RWPE1 (cell line): ENCODE measurements at regions not wholly inside any gene's neighbourhood (a gene's known extent, or its start where the extent isn't known, plus 50 kb on each side); places are given as distances from the start of the nearest gene placed in this dataset.

Source experiments
- CTCF ChIA-PET: fragments of 350-600 bp; sonication (Branson Sonifier 250); formaldehyde crosslinking; extraction: SDS; loops from one replicate; lab custom pipeline; 2021; lab: Yijun Ruan, JAX
- POLR2A ChIA-PET: fragments of 400-600 bp; formaldehyde crosslinking; extraction: SDS; loops from one replicate; lab custom pipeline; 2020; ENCODE audit warnings: antibody characterized with exemption; ENCODE audit not compliant: low non-redundant PET; lab: Yijun Ruan, JAX
- DNase-seq: peaks from one replicate; pipeline ENCODE4 v3.0.0; 2012; ENCODE audit warnings: low spot score
- H3K27ac ChIP-seq: fragments of 450-650 bp; 2 replicates; pipeline ENCODE4 v1.5.1; 2017
- TF ChIP-seq, protein P1 (sequence below): fragments of 450-650 bp; conservative IDR thresholded peaks from 2 replicates; pipeline ENCODE4 v1.5.1; 2017; ENCODE audit warnings: low read depth, mild to moderate bottlenecking

DNA sequence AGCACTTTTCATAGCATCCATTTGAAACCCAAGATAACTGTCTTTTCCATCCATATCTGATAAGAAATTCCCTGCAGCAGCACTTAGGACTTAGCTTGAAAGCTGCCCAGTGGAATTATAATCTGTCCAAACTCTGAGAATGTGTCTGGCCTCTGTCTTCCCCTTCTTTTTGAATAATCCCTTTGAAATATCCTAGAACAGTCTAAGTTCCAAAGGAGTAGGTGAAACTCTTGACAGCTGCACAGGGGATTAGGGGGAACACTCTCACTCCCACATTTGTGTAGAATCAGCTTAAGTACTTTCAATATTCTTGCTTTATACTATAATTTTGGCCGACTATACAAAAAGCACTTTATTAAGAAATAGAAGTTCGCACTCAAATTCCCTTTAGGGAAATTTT lies 157.7 kb downstream of the PAPSS1 start:
- ChIA-PET CTCF (no interaction called here), POLR2A (no interaction called here)
- TF ChIP-seq, protein P1, sequence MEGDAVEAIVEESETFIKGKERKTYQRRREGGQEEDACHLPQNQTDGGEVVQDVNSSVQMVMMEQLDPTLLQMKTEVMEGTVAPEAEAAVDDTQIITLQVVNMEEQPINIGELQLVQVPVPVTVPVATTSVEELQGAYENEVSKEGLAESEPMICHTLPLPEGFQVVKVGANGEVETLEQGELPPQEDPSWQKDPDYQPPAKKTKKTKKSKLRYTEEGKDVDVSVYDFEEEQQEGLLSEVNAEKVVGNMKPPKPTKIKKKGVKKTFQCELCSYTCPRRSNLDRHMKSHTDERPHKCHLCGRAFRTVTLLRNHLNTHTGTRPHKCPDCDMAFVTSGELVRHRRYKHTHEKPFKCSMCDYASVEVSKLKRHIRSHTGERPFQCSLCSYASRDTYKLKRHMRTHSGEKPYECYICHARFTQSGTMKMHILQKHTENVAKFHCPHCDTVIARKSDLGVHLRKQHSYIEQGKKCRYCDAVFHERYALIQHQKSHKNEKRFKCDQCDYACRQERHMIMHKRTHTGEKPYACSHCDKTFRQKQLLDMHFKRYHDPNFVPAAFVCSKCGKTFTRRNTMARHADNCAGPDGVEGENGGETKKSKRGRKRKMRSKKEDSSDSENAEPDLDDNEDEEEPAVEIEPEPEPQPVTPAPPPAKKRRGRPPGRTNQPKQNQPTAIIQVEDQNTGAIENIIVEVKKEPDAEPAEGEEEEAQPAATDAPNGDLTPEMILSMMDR = no peak
- no peak overlapping the region for H3K27ac ChIP-seq
- DNase-seq = no peak

DNA sequence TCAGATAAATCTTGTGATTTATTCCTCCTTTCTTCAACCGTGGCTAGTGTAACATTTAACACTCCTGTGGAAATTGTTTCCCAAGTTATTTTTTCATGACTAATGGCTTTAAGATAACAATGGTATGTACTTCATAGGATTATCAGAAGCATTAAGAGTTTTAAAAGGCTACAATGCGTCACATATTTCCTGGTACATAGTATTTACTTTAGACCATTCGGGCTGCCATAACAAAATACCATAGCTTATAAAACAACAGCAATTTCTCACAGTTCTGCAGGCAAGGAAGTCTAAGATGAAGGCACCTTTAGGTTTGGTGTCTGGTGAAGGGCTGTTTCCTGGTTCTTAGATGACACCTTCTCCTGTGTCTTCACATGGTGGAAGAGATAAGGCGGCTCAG lies 158.6 kb downstream of the PAPSS1 start:
- POLR2A ChIA-PET = no interaction called here
- TF ChIP-seq, protein P1 = no peak
- no peak for DNase-seq
- no peak overlapping the region for H3K27ac ChIP-seq
- CTCF ChIA-PET = interaction anchor here (0.6 kb wide), 1 partner anchor 944 kb away, joined by 3 read pairs; no protein-coding TSS in a partner anchor

DNA sequence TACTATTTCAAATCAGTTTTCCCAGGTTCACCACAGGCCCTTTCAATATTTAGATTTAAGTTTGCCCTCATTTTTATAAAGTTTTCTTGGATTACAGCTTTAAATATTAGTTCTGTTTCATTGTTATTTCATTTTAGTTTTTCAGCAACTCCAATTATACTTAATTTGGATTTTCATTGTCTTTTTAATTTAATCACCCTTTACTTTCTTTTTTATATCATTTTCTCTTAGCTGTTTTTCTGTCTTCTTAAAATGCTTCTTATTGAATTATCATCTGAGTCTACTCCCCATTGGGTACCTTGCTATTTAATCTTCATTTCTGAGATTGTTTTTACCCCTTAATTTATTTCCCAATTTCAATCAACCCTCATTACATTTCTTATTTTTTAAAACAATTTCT lies 160.4 kb downstream of the PAPSS1 start:
- DNase-seq = no peak
- no peak overlapping the region for H3K27ac ChIP-seq
- TF ChIP-seq, protein P1 = no peak
- ChIA-PET CTCF (no interaction called here), POLR2A (no interaction called here)

DNA sequence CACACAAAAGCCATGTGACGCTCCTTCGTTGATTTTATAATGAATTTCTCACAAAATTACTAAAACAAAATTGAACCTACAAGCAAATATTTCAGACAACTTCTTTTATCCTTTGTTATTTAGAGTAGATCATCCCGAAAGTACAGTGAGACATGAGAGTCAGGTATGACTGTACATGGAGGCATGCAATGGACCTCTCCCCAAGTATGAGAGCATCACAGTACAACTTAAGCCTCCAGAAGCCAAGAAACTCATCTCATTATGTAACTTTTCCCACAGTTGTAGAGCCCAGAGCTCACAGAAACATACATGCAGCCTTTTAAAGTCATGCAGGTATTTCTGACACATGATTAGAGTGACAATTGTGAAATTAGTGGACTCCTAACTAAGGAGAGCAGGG lies 167.7 kb downstream of the PAPSS1 start:
- CTCF ChIA-PET = no interaction called here
- no peak for DNase-seq
- TF ChIP-seq, protein P1 = no peak
- POLR2A ChIA-PET = no interaction called here
- H3K27ac ChIP-seq = no peak overlapping the region

DNA sequence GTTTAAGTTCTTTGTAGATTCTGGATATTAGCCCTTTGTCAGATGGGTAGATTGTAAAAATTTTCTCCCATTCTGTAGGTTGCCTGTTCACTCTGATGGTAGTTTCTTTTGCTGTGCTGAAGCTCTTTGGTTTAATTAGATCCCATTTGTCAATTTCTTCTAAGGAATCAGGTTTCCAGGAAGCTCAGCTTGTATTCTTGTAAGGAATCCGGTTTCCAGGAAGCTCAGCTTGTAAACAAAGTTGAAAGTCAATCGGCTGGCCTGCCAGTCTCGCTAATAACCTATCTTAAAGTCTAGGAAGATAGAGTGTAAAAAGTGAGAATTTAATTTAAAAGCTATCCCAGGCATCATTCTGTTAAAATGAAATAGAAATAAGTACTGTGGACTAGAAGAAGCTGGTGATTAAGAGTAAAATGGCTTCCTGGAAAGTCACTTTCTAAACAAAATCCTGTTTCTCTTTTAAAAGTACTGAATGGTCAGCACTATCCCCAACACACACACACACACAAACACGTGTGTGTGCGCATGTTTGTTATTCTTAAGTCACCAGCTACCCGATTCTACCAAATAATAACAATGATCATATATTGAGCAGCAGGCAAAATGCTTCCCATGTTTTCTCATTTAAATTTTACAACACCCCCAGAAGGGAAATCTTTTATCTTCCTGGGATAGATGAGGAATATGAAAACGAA lies 171.7 kb downstream of the PAPSS1 start:
- H3K27ac ChIP-seq = no peak overlapping the region
- POLR2A ChIA-PET = no interaction called here
- CTCF ChIA-PET = interaction anchor here (0.6 kb wide), 1 partner anchor 117 kb away, joined by 3 read pairs; no protein-coding TSS in a partner anchor
- TF ChIP-seq, protein P1 = no peak
- DNase-seq = no peak

DNA sequence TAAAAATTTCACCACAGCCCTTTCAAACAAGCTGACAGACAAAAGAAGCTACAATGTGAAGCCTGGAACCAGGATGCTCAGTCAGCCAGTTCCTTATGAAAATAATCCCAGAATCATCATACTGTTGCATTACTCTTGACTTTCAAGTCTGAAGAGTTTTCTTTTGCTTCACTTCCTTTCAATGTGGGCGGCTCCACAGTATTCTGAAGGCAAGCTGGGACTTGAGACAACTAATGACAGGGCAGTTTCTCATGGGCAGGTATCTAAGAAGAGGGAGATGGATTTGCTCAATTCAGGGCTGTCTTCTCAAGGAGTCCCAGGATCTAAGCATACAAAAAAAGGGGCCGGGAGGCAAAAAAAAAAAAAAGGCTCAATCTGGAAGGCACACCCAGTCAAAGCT lies 173.4 kb downstream of the PAPSS1 start:
- TF ChIP-seq, protein P1 = no peak
- peak; percentile 37 for DNase-seq
- H3K27ac ChIP-seq = no peak overlapping the region
- ChIA-PET POLR2A (no interaction called here), CTCF (interaction anchor here (0.5 to 0.7 kb wide), 2 partner anchors 190 to 530 kb away, joined by 3 read pairs; no protein-coding TSS in a partner anchor)
